HG03196 (cell line): ENCODE measurements at regions not wholly inside any gene's neighbourhood (a gene's known extent, or its start where the extent isn't known, plus 50 kb on each side); places are given as distances from the start of the nearest gene placed in this dataset.
"Not testable (repeated sequence)": the region's sequence is repeated elsewhere in the genome, so short reads cannot be mapped to it uniquely, and the experiment has no call there.

Source experiments
- ATAC-seq: cut with Tn5 transposase; IDR thresholded peaks from one replicate; pipeline ENCODE4 v1.9.1; 2021; ENCODE audit not compliant: unreplicated experiment

DNA sequence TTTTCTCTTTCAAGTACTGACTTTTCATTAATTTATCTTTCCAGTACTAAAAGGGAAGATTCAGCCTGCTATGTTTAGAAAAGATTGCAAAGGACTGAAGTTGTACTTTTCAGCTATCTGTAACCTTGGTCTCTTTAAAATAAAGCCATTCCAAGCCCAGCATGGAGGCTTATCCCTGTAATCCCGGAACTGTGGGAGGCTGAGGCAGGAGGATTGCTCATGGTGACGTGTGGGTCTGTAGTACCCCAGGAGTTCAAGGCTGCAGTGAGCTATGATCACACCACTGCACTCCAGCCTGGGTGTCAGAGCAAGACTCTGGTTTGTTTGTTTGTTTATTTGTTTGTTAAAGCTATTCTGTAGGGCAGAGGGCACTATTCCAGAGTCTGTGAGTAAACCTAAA, 50.6 kb upstream of the TMEM170B start:
- no peak for ATAC-seq

DNA sequence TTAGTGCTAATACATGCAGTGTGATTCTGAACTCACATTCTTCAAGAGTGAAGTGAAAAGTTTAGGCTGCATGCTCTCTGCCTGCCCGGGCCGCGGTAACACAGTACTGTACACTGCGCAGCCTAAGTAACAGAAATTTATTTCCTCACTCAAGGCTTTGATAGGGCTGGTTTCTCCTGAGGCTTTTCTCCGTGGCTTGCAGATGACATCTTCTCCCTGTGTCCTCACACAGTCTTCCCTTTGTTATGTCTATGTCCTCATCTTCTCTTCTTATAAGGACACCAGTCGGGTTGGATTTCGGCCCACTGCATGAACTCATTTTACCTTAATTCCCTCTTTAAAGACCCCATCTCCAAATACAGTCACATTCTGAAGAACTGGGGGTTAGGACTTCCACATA, 51.1 kb upstream of the TMEM170B start:
- ATAC-seq: no peak

DNA sequence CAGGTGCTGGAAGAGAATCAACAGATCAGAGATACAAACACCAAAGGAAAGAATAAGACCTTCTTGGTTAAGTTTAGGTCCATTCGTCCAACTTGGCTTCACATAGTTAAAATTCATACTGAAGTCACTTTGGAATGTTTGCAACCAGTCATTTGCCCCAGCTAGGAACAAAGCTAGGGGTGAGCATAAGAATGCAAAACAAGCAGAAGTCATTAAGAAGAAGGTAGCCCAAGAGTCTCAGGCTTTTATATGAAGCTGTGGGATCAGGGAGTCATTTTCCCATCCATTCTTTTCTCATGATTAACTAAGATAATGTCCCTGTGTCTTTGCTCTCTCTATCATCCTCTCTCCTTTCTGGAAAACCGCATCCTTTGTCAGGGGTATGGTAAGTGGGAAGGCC, 51.5 kb upstream of the TMEM170B start:
- no peak for ATAC-seq

DNA sequence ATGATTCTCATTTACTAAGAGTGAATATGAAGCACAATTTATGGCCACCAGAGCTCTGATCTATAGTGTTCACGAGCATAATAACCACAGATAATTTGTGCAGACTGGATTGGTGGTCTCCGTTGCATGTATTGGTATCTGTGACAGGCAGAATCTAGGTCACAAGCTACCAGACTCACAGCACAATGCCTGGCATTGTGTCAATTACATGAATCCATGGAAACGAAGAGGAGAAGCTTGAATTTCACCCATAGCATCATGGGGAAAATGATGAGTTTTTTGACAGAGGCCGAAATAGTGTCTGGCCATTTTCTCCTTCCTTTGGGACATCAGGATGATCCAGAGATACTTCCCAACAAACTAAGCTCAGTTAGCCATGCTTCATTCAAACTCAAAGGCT, 52.3 kb upstream of the TMEM170B start:
- ATAC-seq: no peak

DNA sequence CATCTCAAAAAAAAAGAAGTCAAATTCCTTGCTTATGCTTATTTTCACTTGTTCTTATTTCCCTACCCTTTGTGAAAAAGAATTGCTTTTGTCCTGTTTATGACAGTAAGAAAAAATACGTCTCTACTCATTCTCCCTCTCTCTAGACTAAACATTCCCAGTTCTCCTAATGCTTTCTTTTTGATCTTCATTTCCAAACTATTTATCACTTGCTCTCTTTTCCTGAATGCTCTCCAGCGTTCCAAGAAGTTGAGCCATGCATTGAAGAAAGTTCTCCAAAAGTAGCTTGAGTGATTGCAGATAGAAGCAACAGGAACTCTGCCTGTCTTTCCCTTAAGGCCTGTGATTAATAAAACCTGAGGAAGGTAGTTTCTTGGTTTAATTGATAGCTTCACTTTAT, 53.1 kb upstream of the TMEM170B start:
- ATAC-seq: no peak

DNA sequence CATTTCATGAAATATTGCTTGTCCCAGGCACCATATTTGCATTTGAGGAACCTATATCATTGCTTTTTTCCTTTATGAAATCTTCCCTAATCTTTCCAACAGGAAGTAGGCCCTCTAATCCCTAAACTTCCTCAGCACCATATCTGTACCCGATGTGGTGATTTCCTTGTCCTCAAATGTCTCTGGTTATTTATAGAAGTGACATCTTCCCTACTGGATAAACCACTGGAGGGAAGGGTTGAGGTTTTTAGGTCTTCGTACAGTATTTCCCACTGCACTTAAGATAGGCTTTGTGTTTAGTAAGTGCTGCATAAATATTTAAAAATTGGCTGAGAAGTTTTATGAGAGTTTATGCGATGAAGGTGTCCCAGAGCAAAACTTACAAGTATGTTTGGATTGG, 54.9 kb upstream of the TMEM170B start:
- no peak for ATAC-seq

DNA sequence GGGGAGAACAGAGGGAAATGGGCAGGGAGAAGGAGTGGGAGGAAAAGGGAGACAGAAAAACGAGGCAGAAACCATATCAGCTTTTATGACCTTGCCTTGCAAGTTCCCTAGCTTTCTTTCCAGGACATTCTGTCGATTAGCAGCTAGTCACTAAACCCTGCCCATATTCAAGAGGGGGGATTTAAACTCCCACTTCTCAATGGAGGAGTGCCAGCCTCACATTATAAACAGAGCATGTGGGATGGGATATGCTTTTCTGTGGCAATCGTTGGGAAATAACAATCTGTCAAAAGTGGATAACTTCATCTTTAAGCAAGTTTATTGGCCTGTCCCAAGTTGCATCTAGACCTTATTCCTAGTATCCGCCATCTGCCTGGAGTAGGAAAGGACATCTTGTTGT, 57.0 kb upstream of the TMEM170B start:
- ATAC-seq: no peak

DNA sequence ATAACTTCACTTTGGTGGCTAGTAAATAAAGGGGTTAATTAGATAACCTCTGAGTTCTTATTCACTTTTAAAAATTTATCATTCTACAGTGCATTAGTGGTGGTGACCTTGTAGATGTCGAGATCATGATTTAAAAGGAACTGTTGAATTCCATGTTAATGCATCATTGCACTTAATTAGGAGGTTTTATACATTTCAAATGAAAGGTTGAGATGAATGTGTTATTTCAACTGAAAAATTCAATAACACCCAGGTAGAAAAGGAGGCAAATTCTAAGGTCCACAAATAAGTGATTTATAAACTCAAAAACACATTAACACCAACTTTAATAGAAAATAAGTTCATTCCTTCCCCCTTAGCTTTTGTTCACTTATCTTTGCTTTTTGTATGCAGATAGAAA, 58.3 kb upstream of the TMEM170B start:
- no peak for ATAC-seq

DNA sequence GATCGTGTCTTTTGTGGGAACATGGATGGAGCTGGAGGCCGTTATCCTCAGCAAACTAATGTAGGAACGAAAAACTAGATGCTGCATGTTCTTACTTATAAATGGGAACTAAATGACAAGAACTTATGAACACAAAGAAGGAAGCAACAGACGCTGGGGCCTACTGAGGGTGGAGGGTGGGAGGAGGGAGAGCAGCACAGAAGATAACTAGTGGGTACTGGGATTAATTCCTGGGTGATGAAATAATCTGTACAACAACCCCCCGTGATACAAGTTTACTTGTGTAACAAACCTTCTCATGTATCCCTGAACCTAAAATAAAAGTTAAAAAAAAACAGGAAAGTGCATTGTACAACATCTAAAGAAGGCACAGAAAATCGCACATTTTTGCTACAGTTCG, 59.0 kb upstream of the TMEM170B start:
- ATAC-seq: no peak

DNA sequence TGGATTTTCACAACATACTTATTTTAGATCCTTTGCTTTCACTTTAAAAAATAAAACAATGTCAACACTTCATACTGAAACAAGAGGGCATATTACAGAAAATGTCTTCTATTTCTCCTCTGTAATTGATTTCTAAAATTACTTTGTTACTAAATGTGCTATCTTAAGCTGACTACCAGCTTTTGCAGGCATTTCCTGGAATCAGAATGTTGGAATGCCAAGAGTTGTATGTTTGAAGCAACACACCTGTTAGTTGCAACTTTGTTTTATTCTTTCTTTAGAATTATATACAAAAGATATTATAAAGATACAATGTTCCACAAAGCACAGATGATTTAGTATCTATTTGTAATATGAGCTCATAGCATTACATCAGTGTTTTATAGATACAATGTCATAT, 62.5 kb upstream of the TMEM170B start:
- no peak for ATAC-seq

DNA sequence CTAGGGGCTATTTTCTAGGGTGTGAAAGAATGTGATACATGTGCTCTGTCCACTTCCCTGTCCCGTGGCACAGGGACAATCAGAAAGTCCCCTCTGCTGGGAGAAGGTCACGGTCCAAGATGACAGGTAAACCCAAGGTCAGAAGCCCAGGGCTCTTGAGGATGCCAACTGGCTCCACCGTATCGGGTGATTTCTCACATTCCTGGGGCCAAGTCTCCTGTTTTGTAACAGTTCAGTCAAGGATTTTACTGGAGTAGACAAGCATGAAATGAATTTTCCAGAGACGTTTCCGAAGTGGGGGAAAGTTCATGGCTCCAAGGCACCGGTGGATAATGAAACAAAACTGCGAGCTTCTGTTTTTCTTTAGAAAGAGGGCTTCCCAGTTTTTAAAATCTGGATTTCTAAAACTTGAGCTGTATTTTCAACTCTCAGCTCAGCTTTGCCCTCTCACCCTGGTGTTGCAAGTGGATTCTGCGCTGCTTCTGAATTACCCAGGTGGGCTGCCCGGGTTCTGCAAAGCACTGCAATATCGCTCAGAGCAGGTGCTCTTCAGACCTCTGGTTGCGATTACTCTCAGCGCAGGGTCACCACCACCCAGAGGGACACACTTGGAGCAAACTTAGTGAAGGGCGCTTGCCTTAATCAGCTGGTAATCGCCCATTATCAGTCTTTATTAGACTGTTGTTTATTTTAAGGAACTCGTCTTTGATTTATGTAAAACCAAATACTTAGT, 64.4 kb upstream of the TMEM170B start:
- no peak for ATAC-seq

DNA sequence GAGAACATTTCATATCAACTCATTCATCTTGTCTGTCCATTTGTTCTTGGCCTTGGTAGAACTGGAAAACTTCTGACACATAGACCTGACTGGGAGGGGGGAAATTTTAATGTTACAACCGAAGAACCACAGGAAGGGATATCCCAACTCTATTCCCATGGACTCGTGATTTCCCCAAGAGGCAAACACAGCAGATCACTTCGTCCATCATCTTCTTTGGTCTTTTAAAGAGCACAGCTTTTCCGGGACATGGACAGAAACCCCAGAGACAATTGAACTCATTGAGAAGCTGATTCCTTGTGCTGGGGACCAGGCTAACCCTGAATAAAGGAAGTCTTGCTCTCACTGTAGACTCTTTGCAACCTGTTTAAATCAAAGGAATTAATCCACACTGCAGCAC, 66.3 kb upstream of the TMEM170B start:
- no peak for ATAC-seq

DNA sequence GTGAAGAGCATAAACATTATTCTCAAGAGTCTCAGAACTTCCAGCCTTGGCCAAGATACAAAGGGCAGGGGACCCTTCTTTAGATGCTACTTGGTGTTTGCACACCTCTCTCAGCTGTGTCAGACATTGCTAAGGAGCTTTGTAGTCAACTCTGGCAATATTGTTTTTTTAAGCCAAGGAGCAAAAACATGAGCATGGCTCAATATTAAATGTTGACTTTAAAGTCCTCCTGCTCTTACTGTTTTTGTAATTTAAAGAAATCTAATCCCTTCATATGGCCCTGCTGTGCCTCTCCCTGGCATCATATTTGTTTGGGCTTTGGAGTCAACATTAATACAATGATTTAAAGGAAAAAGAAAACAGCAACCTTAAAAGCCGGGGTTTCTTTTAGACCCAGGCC, 67.9 kb upstream of the TMEM170B start:
- no peak for ATAC-seq

DNA sequence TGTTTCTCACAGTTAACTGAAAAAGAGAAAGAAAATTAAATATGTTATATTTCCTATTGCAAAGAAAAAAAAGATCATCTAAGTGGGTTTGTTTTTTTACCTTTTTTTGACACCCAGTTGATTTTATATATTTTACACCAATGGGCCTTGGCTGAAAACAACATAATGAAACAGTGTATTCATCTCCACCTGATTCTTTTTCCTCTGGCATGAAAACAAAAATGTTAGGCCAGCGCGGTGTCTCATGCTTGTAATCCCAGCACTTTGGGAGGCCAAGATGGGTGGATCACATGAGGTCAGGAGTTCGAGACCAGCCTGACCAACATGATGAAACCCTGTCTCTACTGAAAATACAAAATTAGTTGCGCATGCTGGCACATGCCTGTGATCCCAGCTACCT, 69.3 kb upstream of the TMEM170B start:
- not testable (repeated sequence) for ATAC-seq

DNA sequence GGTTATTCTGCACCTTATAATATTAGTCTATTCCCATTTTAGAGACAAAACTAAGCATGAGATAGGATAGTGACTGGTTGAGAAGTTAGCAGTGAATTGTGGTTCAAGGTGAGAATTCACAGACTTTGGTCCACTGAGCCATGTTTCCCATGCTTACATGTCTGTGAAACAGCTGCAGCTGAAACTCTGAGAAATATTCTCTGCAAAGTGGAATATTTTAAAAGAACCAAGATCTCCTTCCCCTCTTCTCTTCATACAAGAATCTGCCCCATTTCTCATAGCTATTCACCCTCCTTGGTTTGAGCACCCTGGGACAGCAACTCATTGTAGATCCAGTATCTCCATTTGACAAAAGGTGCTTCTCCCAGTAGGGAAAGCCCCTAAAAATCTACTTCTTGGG, 70.2 kb upstream of the TMEM170B start:
- ATAC-seq: peak; percentile 57

DNA sequence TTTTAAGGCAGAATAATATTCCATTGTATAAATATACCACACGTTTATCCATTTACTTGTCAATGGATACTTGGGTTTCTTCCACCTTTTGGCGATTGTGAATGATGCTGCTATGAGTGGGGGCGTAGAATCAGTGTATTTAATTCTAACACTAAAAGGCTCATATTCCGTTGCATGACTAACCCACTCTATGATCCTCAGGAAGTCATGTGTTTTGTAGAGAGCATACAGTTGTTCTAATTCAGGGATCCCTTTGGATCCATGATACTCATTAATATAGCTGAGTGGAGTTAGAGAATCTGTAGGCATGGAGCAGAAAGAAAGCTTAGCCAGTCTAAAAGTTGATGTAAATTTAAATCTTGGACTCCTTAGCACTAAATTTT, 74.2 kb upstream of the TMEM170B start:
- no peak for ATAC-seq

DNA sequence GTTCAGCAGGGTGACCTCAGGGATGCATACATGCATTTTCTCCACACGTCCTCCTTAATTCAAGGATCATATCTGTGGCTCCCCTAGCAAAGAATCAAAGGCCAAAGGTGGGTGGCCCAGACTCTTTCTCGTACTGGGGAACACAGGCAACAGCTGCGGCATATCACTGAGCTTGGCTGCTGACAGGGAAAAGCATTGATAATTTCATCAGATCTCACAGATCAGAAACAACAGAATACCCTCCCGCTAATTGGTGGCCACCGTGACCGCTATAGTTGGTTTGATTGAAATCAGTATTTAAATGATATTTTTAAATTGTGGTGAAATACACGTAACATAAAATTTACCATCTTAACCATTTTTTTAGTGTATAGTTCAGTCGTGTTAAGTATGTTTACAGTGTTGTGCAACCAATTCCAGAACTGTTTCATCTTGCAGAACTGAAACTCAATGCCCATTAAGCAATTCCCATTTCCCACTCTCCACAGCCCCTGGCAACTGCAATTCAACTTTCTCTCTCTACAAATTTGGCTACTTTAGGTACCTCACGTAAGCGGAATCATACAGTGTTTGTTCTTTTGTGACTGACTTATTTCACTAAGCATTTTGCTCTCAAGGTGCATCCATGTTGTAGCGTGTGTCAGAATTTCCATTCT, 74.7 kb upstream of the TMEM170B start:
- ATAC-seq: no peak

DNA sequence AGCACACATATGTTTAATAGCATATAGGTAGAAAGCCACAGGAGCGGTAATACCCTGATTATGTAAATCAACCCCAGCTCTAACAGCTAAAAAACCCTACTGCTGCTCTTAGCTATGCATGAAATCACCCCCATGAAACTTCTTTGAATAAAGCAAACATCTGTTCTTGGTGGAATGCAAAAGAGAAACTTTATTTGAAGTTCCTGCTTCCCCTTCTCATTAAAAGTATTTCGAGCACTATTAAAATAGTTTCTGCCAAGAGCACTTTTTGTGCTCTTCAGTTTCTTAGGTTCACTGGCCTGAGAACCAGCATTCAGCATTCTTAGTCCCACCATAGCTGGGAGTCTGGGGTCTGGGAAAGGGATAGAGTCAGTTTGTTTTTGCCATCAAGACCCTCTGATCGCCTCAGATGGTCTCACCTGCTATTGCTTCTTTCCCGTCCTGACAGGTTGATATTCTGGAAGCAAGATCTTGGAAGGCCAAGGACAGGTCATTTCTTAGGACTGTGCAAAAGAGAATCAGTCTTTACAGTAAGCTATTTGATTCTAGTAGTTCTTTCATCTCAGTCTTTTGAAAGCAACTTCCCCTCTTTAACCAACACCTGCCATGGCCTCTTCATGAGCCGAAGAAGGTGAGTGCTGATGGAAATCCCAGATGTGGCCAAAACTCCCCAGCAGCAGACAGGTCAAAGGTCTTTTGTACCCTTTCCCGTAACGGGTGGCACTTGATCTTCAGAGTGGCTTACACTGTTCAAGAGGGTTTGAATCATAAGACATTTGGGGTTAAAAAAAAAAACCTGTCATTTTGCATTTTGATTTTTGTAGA, 76.5 kb upstream of the TMEM170B start:
- ATAC-seq: peak; percentile 69

DNA sequence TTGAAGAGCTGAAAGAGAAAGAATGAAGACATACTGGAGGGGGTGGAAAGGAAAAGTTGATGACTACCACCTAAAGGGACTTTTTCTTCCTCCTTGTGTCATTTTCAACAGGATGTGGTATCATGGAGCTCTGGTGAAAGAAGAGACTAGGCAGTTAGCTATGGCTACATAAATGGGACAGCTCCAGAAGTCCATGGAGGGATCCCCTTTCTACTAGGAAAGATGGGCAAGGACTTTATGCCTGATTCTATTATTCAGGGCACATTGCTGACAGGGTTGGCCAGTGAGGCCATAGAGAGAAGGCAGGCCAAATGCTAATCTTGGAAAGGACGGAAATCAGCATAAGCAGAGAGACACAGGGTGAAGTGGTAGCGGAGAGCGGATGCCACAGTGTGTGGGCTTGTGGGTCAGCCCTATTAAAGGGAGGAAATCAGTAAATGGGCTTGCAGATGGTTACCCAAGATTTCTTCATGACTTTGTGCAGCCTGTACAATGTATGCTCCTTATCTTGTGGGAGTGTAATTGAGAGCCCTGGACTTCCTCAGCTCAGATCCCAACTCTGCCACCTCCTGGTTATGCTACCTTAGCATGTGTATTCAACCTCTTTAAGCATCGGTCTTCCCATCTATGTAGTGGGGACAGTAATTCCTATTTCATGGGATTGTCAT, 77.4 kb upstream of the TMEM170B start:
- peak; percentile 32 for ATAC-seq

DNA sequence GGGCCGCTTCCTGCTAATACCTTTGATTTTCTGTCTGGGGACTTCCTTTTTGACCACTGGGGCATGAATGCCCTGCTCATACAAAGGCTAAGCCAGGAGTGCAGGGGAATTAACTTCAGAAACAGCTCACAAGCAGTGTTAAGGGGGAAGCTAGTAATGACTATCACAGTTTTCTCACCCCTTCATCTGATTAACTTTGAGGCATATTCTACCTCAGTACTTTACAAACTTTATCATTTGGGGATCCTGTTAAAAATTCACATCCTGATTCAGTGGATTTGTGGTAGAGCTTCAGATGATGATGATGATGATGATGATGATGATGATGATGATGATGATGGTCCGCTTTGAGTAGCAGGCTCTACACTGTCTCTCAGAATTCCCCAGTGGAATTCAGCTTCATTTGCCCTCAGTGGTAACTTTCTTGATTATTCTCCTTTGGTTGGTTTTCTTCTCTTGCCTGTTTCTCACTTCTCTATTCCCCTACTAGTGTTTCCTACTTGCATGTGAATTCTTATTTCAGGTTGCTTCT, 78.4 kb upstream of the TMEM170B start:
- peak; percentile 49 for ATAC-seq

DNA sequence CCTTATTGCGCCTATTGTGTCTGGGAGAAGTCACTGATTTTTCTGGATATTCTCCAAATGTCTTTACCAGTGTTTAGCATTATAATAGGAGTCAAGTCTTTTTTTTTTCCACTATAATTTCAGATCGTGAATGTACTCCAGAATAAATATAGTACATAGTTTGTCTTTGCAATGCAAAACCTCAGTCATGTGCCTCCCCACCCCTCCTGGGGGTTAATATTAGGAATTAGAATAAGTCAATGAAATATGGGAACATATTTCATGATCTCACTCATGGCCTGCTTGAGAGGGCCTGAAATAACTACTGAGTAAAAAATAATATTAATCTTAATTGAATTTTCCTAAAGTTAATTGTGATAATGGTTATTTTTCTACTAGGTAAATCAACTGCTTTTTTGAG, 79.0 kb upstream of the TMEM170B start:
- ATAC-seq: no peak
